ENCODE measurements at regions not wholly inside any gene's neighbourhood (a gene's known extent, or its start where the extent isn't known, plus 50 kb on each side); places are given as distances from the start of the nearest gene placed in this dataset.

GRCh38 chr9:87108661-87109060, 161.4 kb upstream of the GAS1 start:
- no peak for TF ChIP-seq POLR2A (IDR thresholded peaks at IDR 0.05)
- no peak for TF ChIP-seq POLR2AphosphoS5 (IDR thresholded peaks at IDR 0.05)
- TF ChIP-seq CTCF (IDR thresholded peaks at IDR 0.05 in 8 of 11, conservative IDR thresholded peaks at IDR 0.05 in 3 of 11), result no peak
- Histone ChIP-seq H3K27ac (no peak overlapping the region), H3K4me1 (no peaks in the 10 kb centered on the region), H3K27me3 (replicated peaks in 1 of 7) (peaks cover 0 to 7% (median 0%) of the 10 kb centered on the region in 7 donors), H3K4me3 (no peak overlapping the region), H3K36me3 (no peaks in the 10 kb centered on the region), H3K9me3 (peaks cover 0 to 13% (median 10%) of the 10 kb centered on the region in 8 donors)
- intact Hi-C loops (cut with DNase I; ENCODE audit: low total_unique reads), result no loop called here
- DNase-seq, result no peak
- 56 to 76% (median 62%) methylated on average over 1 of the region's 1 CpG for WGBS, 5 donors

GRCh38 chr9:87109231-87109631, 161.9 kb upstream of the GAS1 start:
- peaks cover 0 to 13% (median 10%) of the 10 kb centered on the region in 8 donors for H3K9me3 ChIP-seq
- intact Hi-C loops (cut with DNase I; ENCODE audit: low total_unique reads), result no loop called here
- no peak overlapping the region for H3K4me3 ChIP-seq
- H3K27me3 ChIP-seq (replicated peaks in 1 of 7), result peaks cover 0 to 7% (median 0%) of the 10 kb centered on the region in 7 donors
- DNase-seq, result no peak
- no peak for TF ChIP-seq POLR2A (IDR thresholded peaks at IDR 0.05)
- TF ChIP-seq CTCF (IDR thresholded peaks at IDR 0.05 in 8 of 11, conservative IDR thresholded peaks at IDR 0.05 in 3 of 11), result no peak
- no peak for TF ChIP-seq POLR2AphosphoS5 (IDR thresholded peaks at IDR 0.05)
- no peaks in the 10 kb centered on the region for H3K36me3 ChIP-seq
- H3K27ac ChIP-seq, result no peak overlapping the region
- 82 to 97% (median 95%) methylated on average over 2 of the region's 2 CpGs for WGBS, 5 donors
- no peaks in the 10 kb centered on the region for H3K4me1 ChIP-seq

GRCh38 chr9:87109851-87110250, 162.5 kb upstream of the GAS1 start:
- no peak overlapping the region for H3K4me3 ChIP-seq
- no peaks in the 10 kb centered on the region for H3K36me3 ChIP-seq
- DNase-seq, result no peak
- H3K27ac ChIP-seq, result no peak overlapping the region
- intact Hi-C loops (cut with DNase I; ENCODE audit: low total_unique reads), result no loop called here
- H3K4me1 ChIP-seq, result no peaks in the 10 kb centered on the region
- H3K9me3 ChIP-seq, result peaks cover 0 to 13% (median 10%) of the 10 kb centered on the region in 8 donors
- peaks cover 0 to 7% (median 0%) of the 10 kb centered on the region in 7 donors for H3K27me3 ChIP-seq (replicated peaks in 1 of 7)
- TF ChIP-seq POLR2A (IDR thresholded peaks at IDR 0.05), result no peak
- TF ChIP-seq CTCF (IDR thresholded peaks at IDR 0.05 in 8 of 11, conservative IDR thresholded peaks at IDR 0.05 in 3 of 11), result no peak
- no peak for TF ChIP-seq POLR2AphosphoS5 (IDR thresholded peaks at IDR 0.05)

- 90 to 98% (median 92%) methylated on average over 7 of the region's 7 CpGs for whole genome bisulfite sequencing, 5 donors
- Histone ChIP-seq H3K4me3 (no peak overlapping the region), H3K9me3 (peaks cover 0 to 13% (median 10%) of the 10 kb centered on the region in 8 donors), H3K27ac (no peak overlapping the region), H3K36me3 (no peaks in the 10 kb centered on the region), H3K27me3 (replicated peaks in 1 of 7) (no peaks in the 10 kb centered on the region), H3K4me1 (no peaks in the 10 kb centered on the region)
- no peak for DNase-seq
- intact Hi-C loops (cut with DNase I; ENCODE audit: low total_unique reads), result no loop called here
- TF ChIP-seq CTCF (IDR thresholded peaks at IDR 0.05 in 8 of 11, conservative IDR thresholded peaks at IDR 0.05 in 3 of 11) (no peak), POLR2A (IDR thresholded peaks at IDR 0.05) (no peak)
These were observed 163.7 kb upstream of the GAS1 start for GRCh38 chr9:87111010-87111409.
